ENCODE measurements at regions not wholly inside any gene's neighbourhood (a gene's known extent, or its start where the extent isn't known, plus 50 kb on each side); places are given as distances from the start of the nearest gene placed in this dataset.
A peak's percentile ranks its signal among the peaks of the same experiment; 100 is the strongest.

DNA sequence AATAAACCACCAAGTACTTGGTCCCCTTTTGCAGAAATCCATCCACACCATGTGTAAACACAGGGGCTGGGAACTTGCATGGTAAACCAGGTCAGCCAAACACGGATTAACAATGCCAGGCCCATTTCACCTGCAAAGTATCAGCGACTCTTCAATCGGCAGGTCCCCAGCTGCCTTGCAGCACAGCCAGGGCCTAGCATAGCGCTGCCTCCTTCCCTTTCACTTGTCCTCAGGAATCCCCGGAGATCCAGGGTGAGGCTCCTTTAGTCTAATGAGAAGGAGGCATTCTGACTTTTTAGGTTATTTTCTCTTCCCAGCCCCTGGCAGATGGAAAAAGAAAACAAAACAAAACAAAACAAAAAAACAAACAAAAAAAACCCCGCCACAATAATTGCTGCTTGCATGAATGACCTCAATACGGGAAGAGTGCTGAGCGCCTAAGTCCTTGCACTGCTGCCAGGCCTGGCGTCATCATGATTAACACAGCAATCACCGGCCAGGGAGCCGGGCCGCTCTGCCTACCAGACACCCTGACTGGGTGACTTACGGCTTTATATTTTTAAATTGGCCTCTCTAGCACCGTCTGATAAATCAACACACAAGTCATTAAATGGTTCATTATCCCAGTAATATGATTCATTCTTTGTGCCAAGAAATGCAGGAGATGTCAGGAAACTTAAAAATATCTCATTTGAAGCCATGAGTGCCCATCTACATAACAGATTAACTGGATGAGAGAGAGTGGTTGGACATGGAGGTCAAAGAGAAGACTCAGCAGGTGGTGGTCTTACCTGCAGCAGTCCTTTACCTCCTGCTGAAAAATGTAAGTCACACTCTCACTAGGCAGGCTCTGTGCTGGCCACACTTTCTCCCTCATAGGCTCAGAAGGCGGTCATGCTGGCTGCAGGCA lies 692.7 kb downstream of the UQCRFS1 start (continued):
- TF ChIP-seq KLF10 (tag by site-specific recombination; IDR thresholded peaks at IDR 0.05) = no peak
- no peak for TF ChIP-seq KLF9 (tag by site-specific recombination; IDR thresholded peaks at IDR 0.05; ENCODE audit: low read depth)
- no peak for TF ChIP-seq ZNF621 (tag by site-specific recombination; IDR thresholded peaks at IDR 0.05)
- TF ChIP-seq, protein P1, sequence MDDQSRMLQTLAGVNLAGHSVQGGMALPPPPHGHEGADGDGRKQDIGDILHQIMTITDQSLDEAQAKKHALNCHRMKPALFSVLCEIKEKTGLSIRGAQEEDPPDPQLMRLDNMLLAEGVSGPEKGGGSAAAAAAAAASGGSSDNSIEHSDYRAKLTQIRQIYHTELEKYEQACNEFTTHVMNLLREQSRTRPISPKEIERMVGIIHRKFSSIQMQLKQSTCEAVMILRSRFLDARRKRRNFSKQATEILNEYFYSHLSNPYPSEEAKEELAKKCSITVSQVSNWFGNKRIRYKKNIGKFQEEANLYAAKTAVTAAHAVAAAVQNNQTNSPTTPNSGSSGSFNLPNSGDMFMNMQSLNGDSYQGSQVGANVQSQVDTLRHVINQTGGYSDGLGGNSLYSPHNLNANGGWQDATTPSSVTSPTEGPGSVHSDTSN (CRISPR knock-in tag; IDR thresholded peaks at IDR 0.05) = no peak
- TF ChIP-seq, protein P2, sequence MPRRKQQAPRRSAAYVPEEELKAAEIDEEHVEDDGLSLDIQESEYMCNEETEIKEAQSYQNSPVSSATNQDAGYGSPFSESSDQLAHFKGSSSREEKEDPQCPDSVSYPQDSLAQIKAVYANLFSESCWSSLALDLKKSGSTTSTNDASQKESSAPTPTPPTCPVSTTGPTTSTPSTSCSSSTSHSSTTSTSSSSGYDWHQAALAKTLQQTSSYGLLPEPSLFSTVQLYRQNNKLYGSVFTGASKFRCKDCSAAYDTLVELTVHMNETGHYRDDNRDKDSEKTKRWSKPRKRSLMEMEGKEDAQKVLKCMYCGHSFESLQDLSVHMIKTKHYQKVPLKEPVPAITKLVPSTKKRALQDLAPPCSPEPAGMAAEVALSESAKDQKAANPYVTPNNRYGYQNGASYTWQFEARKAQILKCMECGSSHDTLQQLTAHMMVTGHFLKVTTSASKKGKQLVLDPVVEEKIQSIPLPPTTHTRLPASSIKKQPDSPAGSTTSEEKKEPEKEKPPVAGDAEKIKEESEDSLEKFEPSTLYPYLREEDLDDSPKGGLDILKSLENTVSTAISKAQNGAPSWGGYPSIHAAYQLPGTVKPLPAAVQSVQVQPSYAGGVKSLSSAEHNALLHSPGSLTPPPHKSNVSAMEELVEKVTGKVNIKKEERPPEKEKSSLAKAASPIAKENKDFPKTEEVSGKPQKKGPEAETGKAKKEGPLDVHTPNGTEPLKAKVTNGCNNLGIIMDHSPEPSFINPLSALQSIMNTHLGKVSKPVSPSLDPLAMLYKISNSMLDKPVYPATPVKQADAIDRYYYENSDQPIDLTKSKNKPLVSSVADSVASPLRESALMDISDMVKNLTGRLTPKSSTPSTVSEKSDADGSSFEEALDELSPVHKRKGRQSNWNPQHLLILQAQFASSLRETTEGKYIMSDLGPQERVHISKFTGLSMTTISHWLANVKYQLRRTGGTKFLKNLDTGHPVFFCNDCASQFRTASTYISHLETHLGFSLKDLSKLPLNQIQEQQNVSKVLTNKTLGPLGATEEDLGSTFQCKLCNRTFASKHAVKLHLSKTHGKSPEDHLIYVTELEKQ (tag by site-specific recombination; IDR thresholded peaks at IDR 0.05; ENCODE audit: borderline replicate concordance) = peak; percentile 68; the same call in 1 of the 2 replicates
- TF ChIP-seq ZNF561 (tag by site-specific recombination; IDR thresholded peaks at IDR 0.05; ENCODE audit: borderline replicate concordance) = peak; percentile 86; the same call in 1 of the 2 replicates
- peak; percentile 88; the same call in 1 of the 2 replicates for TF ChIP-seq ZNF610 (tag by site-specific recombination; IDR thresholded peaks at IDR 0.05; ENCODE audit: borderline replicate concordance)
- TF ChIP-seq ZNF350 (tag by site-specific recombination; IDR thresholded peaks at IDR 0.05) = no peak
- TF ChIP-seq, protein P3, sequence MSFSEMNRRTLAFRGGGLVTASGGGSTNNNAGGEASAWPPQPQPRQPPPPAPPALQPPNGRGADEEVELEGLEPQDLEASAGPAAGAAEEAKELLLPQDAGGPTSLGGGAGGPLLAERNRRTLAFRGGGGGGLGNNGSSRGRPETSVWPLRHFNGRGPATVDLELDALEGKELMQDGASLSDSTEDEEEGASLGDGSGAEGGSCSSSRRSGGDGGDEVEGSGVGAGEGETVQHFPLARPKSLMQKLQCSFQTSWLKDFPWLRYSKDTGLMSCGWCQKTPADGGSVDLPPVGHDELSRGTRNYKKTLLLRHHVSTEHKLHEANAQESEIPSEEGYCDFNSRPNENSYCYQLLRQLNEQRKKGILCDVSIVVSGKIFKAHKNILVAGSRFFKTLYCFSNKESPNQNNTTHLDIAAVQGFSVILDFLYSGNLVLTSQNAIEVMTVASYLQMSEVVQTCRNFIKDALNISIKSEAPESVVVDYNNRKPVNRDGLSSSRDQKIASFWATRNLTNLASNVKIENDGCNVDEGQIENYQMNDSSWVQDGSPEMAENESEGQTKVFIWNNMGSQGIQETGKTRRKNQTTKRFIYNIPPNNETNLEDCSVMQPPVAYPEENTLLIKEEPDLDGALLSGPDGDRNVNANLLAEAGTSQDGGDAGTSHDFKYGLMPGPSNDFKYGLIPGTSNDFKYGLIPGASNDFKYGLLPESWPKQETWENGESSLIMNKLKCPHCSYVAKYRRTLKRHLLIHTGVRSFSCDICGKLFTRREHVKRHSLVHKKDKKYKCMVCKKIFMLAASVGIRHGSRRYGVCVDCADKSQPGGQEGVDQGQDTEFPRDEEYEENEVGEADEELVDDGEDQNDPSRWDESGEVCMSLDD (tag by site-specific recombination; IDR thresholded peaks at IDR 0.05) = no peak
- TF ChIP-seq ZBTB17 (tag by site-specific recombination; IDR thresholded peaks at IDR 0.05) = peak; percentile 96
- TF ChIP-seq, protein P4, sequence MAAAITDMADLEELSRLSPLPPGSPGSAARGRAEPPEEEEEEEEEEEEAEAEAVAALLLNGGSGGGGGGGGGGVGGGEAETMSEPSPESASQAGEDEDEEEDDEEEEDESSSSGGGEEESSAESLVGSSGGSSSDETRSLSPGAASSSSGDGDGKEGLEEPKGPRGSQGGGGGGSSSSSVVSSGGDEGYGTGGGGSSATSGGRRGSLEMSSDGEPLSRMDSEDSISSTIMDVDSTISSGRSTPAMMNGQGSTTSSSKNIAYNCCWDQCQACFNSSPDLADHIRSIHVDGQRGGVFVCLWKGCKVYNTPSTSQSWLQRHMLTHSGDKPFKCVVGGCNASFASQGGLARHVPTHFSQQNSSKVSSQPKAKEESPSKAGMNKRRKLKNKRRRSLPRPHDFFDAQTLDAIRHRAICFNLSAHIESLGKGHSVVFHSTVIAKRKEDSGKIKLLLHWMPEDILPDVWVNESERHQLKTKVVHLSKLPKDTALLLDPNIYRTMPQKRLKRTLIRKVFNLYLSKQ (tag by site-specific recombination; IDR thresholded peaks at IDR 0.05; ENCODE audit: borderline replicate concordance) = 0 out of 2 replicates have a peak, but pooled peaks have one; percentile 47
- no peak; the same call in 1 of the 2 replicates for TF ChIP-seq BCL11A (tag by site-specific recombination; IDR thresholded peaks at IDR 0.05; ENCODE audit: low read depth)

DNA sequence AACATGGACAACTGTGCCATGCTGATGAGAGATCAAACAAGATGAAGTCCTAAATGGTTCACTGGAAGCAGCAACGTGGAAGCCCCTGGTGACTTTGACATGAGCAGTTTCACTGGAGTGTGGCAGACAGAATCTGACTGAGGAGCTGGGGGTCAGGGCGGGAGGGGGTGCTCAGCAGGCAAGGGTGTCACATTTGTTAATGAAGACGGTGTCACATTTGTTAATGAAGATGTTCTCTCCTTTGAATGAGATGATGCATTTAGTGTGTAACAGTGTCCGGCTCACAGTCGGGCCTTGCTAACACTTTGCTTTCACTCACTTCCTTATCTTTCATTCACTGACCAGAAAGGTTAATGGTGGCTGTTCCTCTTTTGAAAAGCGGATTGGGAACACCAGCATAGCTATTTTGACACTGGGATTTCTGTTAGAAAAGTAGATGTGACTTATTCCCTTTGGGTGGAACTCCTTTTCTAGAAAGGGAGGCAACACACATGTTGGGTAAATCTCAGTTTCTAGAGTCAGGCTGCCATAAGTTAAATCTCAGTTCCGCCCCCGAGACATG lies 693.7 kb downstream of the UQCRFS1 start:
- Histone ChIP-seq H3K9me3 (ENCODE audit: control insufficient read depth, insufficient read depth, low read depth, low read length) (no peaks in the 10 kb centered on the region; the same call in 1 of the 2 replicates), H3K36me3 (ENCODE audit: control insufficient read depth in 2 of 2, insufficient read depth in 1 of 2, low read length in 2 of 2) (no peaks in the 10 kb centered on the region; a peak in 2 of 3 replicates), H3K4me1 (ENCODE audit: control insufficient read depth, insufficient read depth, low read length) (peaks cover 20% of the 10 kb centered on the region), H3K27ac (ENCODE audit: extremely low read depth, low read depth, low read length) (no peak overlapping the region), H3K4me3 (ENCODE audit: low read depth, low read length) (no peak overlapping the region)
- CTCF ChIA-PET = interaction anchor here (0.9 kb wide), 1 partner anchor 195 kb away, joined by 3 read pairs; no protein-coding TSS in a partner anchor
- TF ChIP-seq ZNF140 (tag by site-specific recombination; IDR thresholded peaks at IDR 0.05) (no peak), BCL11B (tag by site-specific recombination; IDR thresholded peaks at IDR 0.05; ENCODE audit: low read depth) (no peak), GFI1B (tag by site-specific recombination; IDR thresholded peaks at IDR 0.05) (peak; percentile 33; the same call in 1 of the 2 replicates)
- TF ChIP-seq, protein P5, sequence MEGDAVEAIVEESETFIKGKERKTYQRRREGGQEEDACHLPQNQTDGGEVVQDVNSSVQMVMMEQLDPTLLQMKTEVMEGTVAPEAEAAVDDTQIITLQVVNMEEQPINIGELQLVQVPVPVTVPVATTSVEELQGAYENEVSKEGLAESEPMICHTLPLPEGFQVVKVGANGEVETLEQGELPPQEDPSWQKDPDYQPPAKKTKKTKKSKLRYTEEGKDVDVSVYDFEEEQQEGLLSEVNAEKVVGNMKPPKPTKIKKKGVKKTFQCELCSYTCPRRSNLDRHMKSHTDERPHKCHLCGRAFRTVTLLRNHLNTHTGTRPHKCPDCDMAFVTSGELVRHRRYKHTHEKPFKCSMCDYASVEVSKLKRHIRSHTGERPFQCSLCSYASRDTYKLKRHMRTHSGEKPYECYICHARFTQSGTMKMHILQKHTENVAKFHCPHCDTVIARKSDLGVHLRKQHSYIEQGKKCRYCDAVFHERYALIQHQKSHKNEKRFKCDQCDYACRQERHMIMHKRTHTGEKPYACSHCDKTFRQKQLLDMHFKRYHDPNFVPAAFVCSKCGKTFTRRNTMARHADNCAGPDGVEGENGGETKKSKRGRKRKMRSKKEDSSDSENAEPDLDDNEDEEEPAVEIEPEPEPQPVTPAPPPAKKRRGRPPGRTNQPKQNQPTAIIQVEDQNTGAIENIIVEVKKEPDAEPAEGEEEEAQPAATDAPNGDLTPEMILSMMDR (tag by site-specific recombination; IDR thresholded peaks at IDR 0.05) = no peak
- POLR2A ChIA-PET = no interaction called here
